ENCODE measurements at regions not wholly inside any gene's neighbourhood (a gene's known extent, or its start where the extent isn't known, plus 50 kb on each side); places are given as distances from the start of the nearest gene placed in this dataset.

DNA sequence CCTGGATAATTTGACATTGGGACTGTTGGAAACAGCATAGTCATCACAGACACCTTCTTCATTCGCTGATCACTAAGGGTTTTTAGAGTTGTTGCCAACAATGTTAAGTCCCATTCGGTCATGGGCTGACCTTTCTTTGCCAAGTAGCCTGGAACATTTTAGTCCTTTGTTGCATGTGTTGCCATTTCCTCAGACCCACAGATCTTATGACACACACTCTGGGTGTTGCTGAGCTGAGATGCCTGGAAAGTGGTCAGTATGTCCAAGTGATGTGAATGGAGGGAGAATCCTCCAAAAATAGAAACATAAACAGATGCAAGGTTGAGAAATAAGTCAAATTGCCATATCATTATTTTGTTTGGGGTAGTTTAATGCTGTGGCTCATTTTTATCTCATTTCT lies 61.5 kb upstream of the GJA5 start:
- Mint-ChIP-seq H3K9me3 (ENCODE audit: unreplicated experiment) (no peaks in the 10 kb centered on the region), H3K4me3 (ENCODE audit: unreplicated experiment) (no peak overlapping the region), H3K4me1 (ENCODE audit: unreplicated experiment) (peaks cover 2% of the 10 kb centered on the region), H3K27ac (ENCODE audit: unreplicated experiment) (no peak overlapping the region), H3K27me3 (ENCODE audit: unreplicated experiment) (peaks cover 6% of the 10 kb centered on the region), H3K36me3 (ENCODE audit: low read depth, unreplicated experiment) (no peaks in the 10 kb centered on the region)
- no peak for TF ChIP-seq CTCF (IDR thresholded peaks at IDR 0.05; ENCODE audit: unreplicated experiment)
- no peak for DNase-seq (ENCODE audit: low spot score)

GRCh38 chr1:147822292-147822691 lies 61.9 kb upstream of the GJA5 start:
- H3K27me3 Mint-ChIP-seq (ENCODE audit: unreplicated experiment): peaks cover 6% of the 10 kb centered on the region
- H3K9me3 Mint-ChIP-seq (ENCODE audit: unreplicated experiment): no peaks in the 10 kb centered on the region
- TF ChIP-seq CTCF (IDR thresholded peaks at IDR 0.05; ENCODE audit: unreplicated experiment): no peak
- H3K27ac Mint-ChIP-seq (ENCODE audit: unreplicated experiment): no peak overlapping the region
- no peak overlapping the region for H3K4me3 Mint-ChIP-seq (ENCODE audit: unreplicated experiment)
- H3K4me1 Mint-ChIP-seq (ENCODE audit: unreplicated experiment): peaks cover 2% of the 10 kb centered on the region
- H3K36me3 Mint-ChIP-seq (ENCODE audit: low read depth, unreplicated experiment): no peaks in the 10 kb centered on the region
- no peak for DNase-seq (ENCODE audit: low spot score)

GRCh38 chr1:147824001-147824400 lies 63.6 kb upstream of the GJA5 start:
- Mint-ChIP-seq H3K4me3 (ENCODE audit: unreplicated experiment) (no peak overlapping the region), H3K27ac (ENCODE audit: unreplicated experiment) (no peak overlapping the region), H3K9me3 (ENCODE audit: unreplicated experiment) (no peaks in the 10 kb centered on the region), H3K4me1 (ENCODE audit: unreplicated experiment) (peaks cover 2% of the 10 kb centered on the region), H3K27me3 (ENCODE audit: unreplicated experiment) (peaks cover 6% of the 10 kb centered on the region), H3K36me3 (ENCODE audit: low read depth, unreplicated experiment) (no peaks in the 10 kb centered on the region)
- no peak for DNase-seq (ENCODE audit: low spot score)
- TF ChIP-seq CTCF (IDR thresholded peaks at IDR 0.05; ENCODE audit: unreplicated experiment): no peak

GRCh38 chr1:147824798-147825197 lies 64.4 kb upstream of the GJA5 start:
- Mint-ChIP-seq H3K27ac (ENCODE audit: unreplicated experiment) (no peak overlapping the region), H3K36me3 (ENCODE audit: low read depth, unreplicated experiment) (no peaks in the 10 kb centered on the region), H3K9me3 (ENCODE audit: unreplicated experiment) (no peaks in the 10 kb centered on the region), H3K4me3 (ENCODE audit: unreplicated experiment) (no peak overlapping the region), H3K27me3 (ENCODE audit: unreplicated experiment) (peaks cover 3% of the 10 kb centered on the region), H3K4me1 (ENCODE audit: unreplicated experiment) (no peaks in the 10 kb centered on the region)
- DNase-seq (ENCODE audit: low spot score): no peak
- no peak for TF ChIP-seq CTCF (IDR thresholded peaks at IDR 0.05; ENCODE audit: unreplicated experiment)

GRCh38 chr1:147825586-147825985 lies 65.2 kb upstream of the GJA5 start:
- no peak for DNase-seq (ENCODE audit: low spot score)
- peaks cover 3% of the 10 kb centered on the region for H3K27me3 Mint-ChIP-seq (ENCODE audit: unreplicated experiment)
- TF ChIP-seq CTCF (IDR thresholded peaks at IDR 0.05; ENCODE audit: unreplicated experiment): no peak
- no peaks in the 10 kb centered on the region for H3K9me3 Mint-ChIP-seq (ENCODE audit: unreplicated experiment)
- no peaks in the 10 kb centered on the region for H3K36me3 Mint-ChIP-seq (ENCODE audit: low read depth, unreplicated experiment)
- no peaks in the 10 kb centered on the region for H3K4me1 Mint-ChIP-seq (ENCODE audit: unreplicated experiment)
- no peak overlapping the region for H3K27ac Mint-ChIP-seq (ENCODE audit: unreplicated experiment)
- H3K4me3 Mint-ChIP-seq (ENCODE audit: unreplicated experiment): no peak overlapping the region
